ENCODE measurements at regions not wholly inside any gene's neighbourhood (a gene's known extent, or its start where the extent isn't known, plus 50 kb on each side); places are given as distances from the start of the nearest gene placed in this dataset.

GRCh38 chr2:192369969-192370368, 175.2 kb upstream of the TMEFF2 start:
- no peak for TF ChIP-seq CREB1 (IDR thresholded peaks at IDR 0.05; ENCODE audit: low read depth)

GRCh38 chr2:192357217-192357616, 162.5 kb upstream of the TMEFF2 start:
- TF ChIP-seq RAD21 (IDR thresholded peaks at IDR 0.05; ENCODE audit: low read depth) (no peak), MAX (IDR thresholded peaks at IDR 0.05) (no peak), EGR1 (IDR thresholded peaks at IDR 0.05) (no peak), EP300 (IDR thresholded peaks at IDR 0.05; ENCODE audit: borderline replicate concordance) (no peak), REST (IDR thresholded peaks at IDR 0.05; ENCODE audit: low read depth) (no peak)

GRCh38 chr2:192354512-192355244, 159.9 kb upstream of the TMEFF2 start:
- TF ChIP-seq REST (IDR thresholded peaks at IDR 0.05; ENCODE audit: low read depth) (no peak), TCF12 (IDR thresholded peaks at IDR 0.05; ENCODE audit: low read depth) (no peak), MAX (IDR thresholded peaks at IDR 0.05) (no peak), ZBTB7A (IDR thresholded peaks at IDR 0.05; ENCODE audit: low read depth) (no peak), RAD21 (IDR thresholded peaks at IDR 0.05; ENCODE audit: low read depth) (no peak), CEBPB (IDR thresholded peaks at IDR 0.05) (no peak), FOXM1 (IDR thresholded peaks at IDR 0.05; ENCODE audit: borderline replicate concordance, low read depth) (no peak), USF1 (IDR thresholded peaks at IDR 0.05) (no peak), YY1 (IDR thresholded peaks at IDR 0.05; ENCODE audit: low read depth) (no peak), CREB1 (IDR thresholded peaks at IDR 0.05; ENCODE audit: low read depth) (no peak), EGR1 (IDR thresholded peaks at IDR 0.05) (no peak), TEAD4 (IDR thresholded peaks at IDR 0.05) (no peak), EP300 (IDR thresholded peaks at IDR 0.05; ENCODE audit: borderline replicate concordance) (no peak), NFIC (IDR thresholded peaks at IDR 0.05) (no peak), TAF1 (IDR thresholded peaks at IDR 0.05; ENCODE audit: low read depth) (no peak)

- no peak for TF ChIP-seq NFIC (IDR thresholded peaks at IDR 0.05)
- no peak for TF ChIP-seq TEAD4 (IDR thresholded peaks at IDR 0.05)
- no peak for TF ChIP-seq YY1 (IDR thresholded peaks at IDR 0.05; ENCODE audit: low read depth)
- TF ChIP-seq ZBTB7A (IDR thresholded peaks at IDR 0.05; ENCODE audit: low read depth), result no peak
- no peak for TF ChIP-seq TAF1 (IDR thresholded peaks at IDR 0.05; ENCODE audit: low read depth)
- no peak for TF ChIP-seq EP300 (IDR thresholded peaks at IDR 0.05; ENCODE audit: borderline replicate concordance)
- no peak for TF ChIP-seq REST (IDR thresholded peaks at IDR 0.05; ENCODE audit: low read depth)
- no peak for TF ChIP-seq CREB1 (IDR thresholded peaks at IDR 0.05; ENCODE audit: low read depth)
- TF ChIP-seq TCF12 (IDR thresholded peaks at IDR 0.05; ENCODE audit: low read depth), result no peak
- no peak for TF ChIP-seq RAD21 (IDR thresholded peaks at IDR 0.05; ENCODE audit: low read depth)
- no peak for TF ChIP-seq USF1 (IDR thresholded peaks at IDR 0.05)
- TF ChIP-seq MAX (IDR thresholded peaks at IDR 0.05), result no peak
- no peak for TF ChIP-seq FOXM1 (IDR thresholded peaks at IDR 0.05; ENCODE audit: borderline replicate concordance, low read depth)
These were observed 152.8 kb upstream of the TMEFF2 start for GRCh38 chr2:192347542-192347941.
